Neural cell (in vitro differentiated cells): ENCODE measurements at regions not wholly inside any gene's neighbourhood (a gene's known extent, or its start where the extent isn't known, plus 50 kb on each side); places are given as distances from the start of the nearest gene placed in this dataset.

ENCODE experiments used
- H2AFZ ChIP-seq: fragments of 200-600, 300-800 bp; sonication (generic), shearing (Covaris generic); 2 replicates; pipeline ENCODE4 v1.6.0; 2014; ENCODE audit warnings: low read depth, mild to moderate bottlenecking, antibody characterized with exemption, low read length, moderate library complexity
- H3F3A ChIP-seq: fragments of 200-600 bp; shearing (Covaris generic); 2 replicates; pipeline ENCODE4 v1.6.1; 2016; ENCODE audit warnings: mild to moderate bottlenecking, moderate library complexity, mixed read lengths, antibody characterized with exemption, low read length; ENCODE audit not compliant: insufficient read depth, poor library complexity, severe bottlenecking
- H3K27ac ChIP-seq: fragments of 200-600, 300-800 bp; sonication (generic), shearing (Covaris generic); 2 replicates; pipeline ENCODE4 v1.5.1; 2014; ENCODE audit warnings: mild to moderate bottlenecking, low read length, moderate library complexity
- H3K27me3 ChIP-seq: fragments of 300-800, 200-600 bp; sonication (generic), shearing (Covaris generic); 2 replicates; pipeline ENCODE4 v1.6.0; 2014; ENCODE audit warnings: mild to moderate bottlenecking, low read depth, low read length, moderate library complexity; ENCODE audit not compliant: insufficient read depth
- H3K36me3 ChIP-seq: fragments of 300-800, 200-600 bp; sonication (generic), shearing (Covaris generic); 2 replicates; pipeline ENCODE4 v1.5.1; 2014; ENCODE audit warnings: mild to moderate bottlenecking, antibody characterized with exemption, low read length, moderate library complexity; ENCODE audit not compliant: insufficient read depth
- H3K4me2 ChIP-seq: fragments of 300-800, 200-600 bp; sonication (generic), shearing (Covaris generic); 2 replicates; pipeline ENCODE4 v1.6.0; 2014; ENCODE audit warnings: mild to moderate bottlenecking, low read length
- H3K4me3 ChIP-seq: fragments of 300-800, 200-600 bp; sonication (generic), shearing (Covaris generic); 2 replicates; pipeline ENCODE4 v1.5.1; 2014; ENCODE audit warnings: mild to moderate bottlenecking, low read length, moderate library complexity
- H3K79me2 ChIP-seq: fragments of 200-600 bp; shearing (Covaris generic); replicated peaks from 2 replicates; pipeline ENCODE4 v1.6.0; 2014; ENCODE audit warnings: mild to moderate bottlenecking, low read length, moderate library complexity; ENCODE audit not compliant: insufficient read depth
- H3K9ac ChIP-seq: fragments of 300-800, 200-600 bp; sonication (generic), shearing (Covaris generic); 2 replicates; pipeline ENCODE4 v1.6.1; 2016; ENCODE audit warnings: mild to moderate bottlenecking, low read length, mixed read lengths
- H3K9me2 ChIP-seq: fragments of 200-600 bp; shearing (Covaris generic); 2 replicates; pipeline ENCODE4 v1.6.1; 2016; ENCODE audit warnings: mild to moderate bottlenecking, low read length, mixed read lengths; ENCODE audit not compliant: insufficient read depth
- H3K9me3 ChIP-seq: fragments of 200-600, 300-800 bp; sonication (generic), shearing (Covaris generic); 2 replicates; pipeline ENCODE4 v1.6.1; 2016; ENCODE audit warnings: mild to moderate bottlenecking, mixed run types, low read length, moderate library complexity, mixed read lengths
- H4K20me1 ChIP-seq: fragments of 200-600 bp; shearing (Covaris generic); 2 replicates; pipeline ENCODE4 v1.6.1; 2016; ENCODE audit warnings: mild to moderate bottlenecking, mixed run types; ENCODE audit not compliant: insufficient read depth
- CTCF ChIP-seq: fragments of 450-650 bp; IDR thresholded peaks from 2 replicates; pipeline ENCODE4 v1.5.1; 2014; ENCODE audit warnings: antibody characterized with exemption, mild to moderate bottlenecking, moderate library complexity; ENCODE audit not compliant: poor library complexity, severe bottlenecking
- EP300 ChIP-seq: fragments of 450-650 bp; conservative IDR thresholded peaks from 2 replicates; pipeline ENCODE4 v1.6.1; 2014; ENCODE audit warnings: antibody characterized with exemption, mild to moderate bottlenecking, moderate library complexity; ENCODE audit not compliant: poor library complexity, severe bottlenecking
- EZH2 ChIP-seq: fragments of 200-600, 300-800 bp; shearing (Covaris generic), sonication (generic); IDR thresholded peaks from 2 replicates; pipeline ENCODE4 v1.6.1; 2014; ENCODE audit warnings: antibody characterized with exemption, low read length, borderline replicate concordance, mild to moderate bottlenecking; ENCODE audit not compliant: insufficient read depth, poor library complexity, severe bottlenecking
- MXI1 ChIP-seq: fragments of 450-650 bp; conservative IDR thresholded peaks from 2 replicates; pipeline ENCODE4 v1.6.1; 2014; ENCODE audit warnings: antibody characterized with exemption, mild to moderate bottlenecking; ENCODE audit not compliant: poor library complexity, severe bottlenecking
- POLR2AphosphoS5 ChIP-seq: IDR thresholded peaks from 2 replicates; pipeline ENCODE4 v1.6.1; 2012
- RAD21 ChIP-seq: fragments of 450-650 bp; conservative IDR thresholded peaks from 2 replicates; pipeline ENCODE4 v1.6.1; 2014; ENCODE audit warnings: antibody characterized with exemption, mild to moderate bottlenecking, moderate library complexity
- SMC3 ChIP-seq: fragments of 450-650 bp; conservative IDR thresholded peaks from 2 replicates; pipeline ENCODE4 v1.6.1; 2014; ENCODE audit warnings: antibody characterized with exemption, mild to moderate bottlenecking, moderate library complexity; ENCODE audit not compliant: poor library complexity
- TAF1 ChIP-seq: IDR thresholded peaks from 2 replicates; pipeline ENCODE4 v1.6.1; 2012; ENCODE audit warnings: low read depth
- TF ChIP-seq, protein P1 (sequence below): IDR thresholded peaks from 2 replicates; pipeline ENCODE4 v1.6.1; 2012; ENCODE audit warnings: borderline replicate concordance

- Histone ChIP-seq H3K4me3 (no peak overlapping the region), H4K20me1 (no peaks in the 10 kb centered on the region), H3K9me2 (no peaks in the 10 kb centered on the region), H3K79me2 (no peaks in the 10 kb centered on the region), H3K27me3 (no peaks in the 10 kb centered on the region), H3K4me2 (no peak overlapping the region), H3F3A (no peaks in the 10 kb centered on the region), H3K27ac (no peak overlapping the region), H3K9ac (no peak overlapping the region), H2AFZ (no peak overlapping the region), H3K36me3 (no peaks in the 10 kb centered on the region), H3K9me3 (no peaks in the 10 kb centered on the region)
- no peak for TF ChIP-seq CTCF
- no peak for TF ChIP-seq EP300
- TF ChIP-seq MXI1 = no peak
- TF ChIP-seq RAD21 = no peak
Measured at GRCh38 chr4:156117743-156118142, 164.1 kb upstream of the CTSO start.

DNA sequence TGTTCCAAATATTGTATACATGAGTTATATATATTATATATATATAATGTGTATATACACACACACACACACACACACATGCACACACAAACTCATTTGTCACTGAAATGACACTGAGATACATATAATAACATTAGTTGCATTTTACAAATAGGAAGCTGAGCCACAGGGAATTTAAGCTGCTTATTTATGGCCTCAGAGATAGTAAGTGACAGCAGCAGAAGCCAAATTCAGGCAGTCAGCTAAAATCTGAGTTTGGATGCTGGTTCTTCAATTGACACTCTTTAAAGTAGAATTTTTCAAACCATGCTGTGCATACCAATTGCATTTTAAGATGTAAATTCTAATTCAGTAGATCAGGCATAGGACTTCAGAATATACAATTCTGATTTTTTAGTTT lies 163.3 kb upstream of the CTSO start:
- Histone ChIP-seq H3F3A (peaks cover 2% of the 10 kb centered on the region), H4K20me1 (no peaks in the 10 kb centered on the region), H3K9me3 (no peaks in the 10 kb centered on the region), H3K36me3 (no peaks in the 10 kb centered on the region), H3K4me2 (no peak overlapping the region), H2AFZ (no peak overlapping the region), H3K79me2 (no peaks in the 10 kb centered on the region), H3K27me3 (no peaks in the 10 kb centered on the region), H3K4me3 (no peak overlapping the region), H3K9me2 (no peaks in the 10 kb centered on the region), H3K9ac (no peak overlapping the region), H3K27ac (no peak overlapping the region)
- TF ChIP-seq CTCF (no peak), SMC3 (no peak), TAF1 (no peak), POLR2AphosphoS5 (no peak), EP300 (no peak), EZH2 (no peak), MXI1 (no peak), RAD21 (no peak)
- TF ChIP-seq, protein P1, sequence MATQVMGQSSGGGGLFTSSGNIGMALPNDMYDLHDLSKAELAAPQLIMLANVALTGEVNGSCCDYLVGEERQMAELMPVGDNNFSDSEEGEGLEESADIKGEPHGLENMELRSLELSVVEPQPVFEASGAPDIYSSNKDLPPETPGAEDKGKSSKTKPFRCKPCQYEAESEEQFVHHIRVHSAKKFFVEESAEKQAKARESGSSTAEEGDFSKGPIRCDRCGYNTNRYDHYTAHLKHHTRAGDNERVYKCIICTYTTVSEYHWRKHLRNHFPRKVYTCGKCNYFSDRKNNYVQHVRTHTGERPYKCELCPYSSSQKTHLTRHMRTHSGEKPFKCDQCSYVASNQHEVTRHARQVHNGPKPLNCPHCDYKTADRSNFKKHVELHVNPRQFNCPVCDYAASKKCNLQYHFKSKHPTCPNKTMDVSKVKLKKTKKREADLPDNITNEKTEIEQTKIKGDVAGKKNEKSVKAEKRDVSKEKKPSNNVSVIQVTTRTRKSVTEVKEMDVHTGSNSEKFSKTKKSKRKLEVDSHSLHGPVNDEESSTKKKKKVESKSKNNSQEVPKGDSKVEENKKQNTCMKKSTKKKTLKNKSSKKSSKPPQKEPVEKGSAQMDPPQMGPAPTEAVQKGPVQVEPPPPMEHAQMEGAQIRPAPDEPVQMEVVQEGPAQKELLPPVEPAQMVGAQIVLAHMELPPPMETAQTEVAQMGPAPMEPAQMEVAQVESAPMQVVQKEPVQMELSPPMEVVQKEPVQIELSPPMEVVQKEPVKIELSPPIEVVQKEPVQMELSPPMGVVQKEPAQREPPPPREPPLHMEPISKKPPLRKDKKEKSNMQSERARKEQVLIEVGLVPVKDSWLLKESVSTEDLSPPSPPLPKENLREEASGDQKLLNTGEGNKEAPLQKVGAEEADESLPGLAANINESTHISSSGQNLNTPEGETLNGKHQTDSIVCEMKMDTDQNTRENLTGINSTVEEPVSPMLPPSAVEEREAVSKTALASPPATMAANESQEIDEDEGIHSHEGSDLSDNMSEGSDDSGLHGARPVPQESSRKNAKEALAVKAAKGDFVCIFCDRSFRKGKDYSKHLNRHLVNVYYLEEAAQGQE = no peak
